ENCODE measurements at regions not wholly inside any gene's neighbourhood (a gene's known extent, or its start where the extent isn't known, plus 50 kb on each side); places are given as distances from the start of the nearest gene placed in this dataset.

- no peaks in the 10 kb centered on the region for H3K27me3 ChIP-seq (ENCODE audit: control insufficient read depth, insufficient read depth, low read length)
- TF ChIP-seq, protein P1, sequence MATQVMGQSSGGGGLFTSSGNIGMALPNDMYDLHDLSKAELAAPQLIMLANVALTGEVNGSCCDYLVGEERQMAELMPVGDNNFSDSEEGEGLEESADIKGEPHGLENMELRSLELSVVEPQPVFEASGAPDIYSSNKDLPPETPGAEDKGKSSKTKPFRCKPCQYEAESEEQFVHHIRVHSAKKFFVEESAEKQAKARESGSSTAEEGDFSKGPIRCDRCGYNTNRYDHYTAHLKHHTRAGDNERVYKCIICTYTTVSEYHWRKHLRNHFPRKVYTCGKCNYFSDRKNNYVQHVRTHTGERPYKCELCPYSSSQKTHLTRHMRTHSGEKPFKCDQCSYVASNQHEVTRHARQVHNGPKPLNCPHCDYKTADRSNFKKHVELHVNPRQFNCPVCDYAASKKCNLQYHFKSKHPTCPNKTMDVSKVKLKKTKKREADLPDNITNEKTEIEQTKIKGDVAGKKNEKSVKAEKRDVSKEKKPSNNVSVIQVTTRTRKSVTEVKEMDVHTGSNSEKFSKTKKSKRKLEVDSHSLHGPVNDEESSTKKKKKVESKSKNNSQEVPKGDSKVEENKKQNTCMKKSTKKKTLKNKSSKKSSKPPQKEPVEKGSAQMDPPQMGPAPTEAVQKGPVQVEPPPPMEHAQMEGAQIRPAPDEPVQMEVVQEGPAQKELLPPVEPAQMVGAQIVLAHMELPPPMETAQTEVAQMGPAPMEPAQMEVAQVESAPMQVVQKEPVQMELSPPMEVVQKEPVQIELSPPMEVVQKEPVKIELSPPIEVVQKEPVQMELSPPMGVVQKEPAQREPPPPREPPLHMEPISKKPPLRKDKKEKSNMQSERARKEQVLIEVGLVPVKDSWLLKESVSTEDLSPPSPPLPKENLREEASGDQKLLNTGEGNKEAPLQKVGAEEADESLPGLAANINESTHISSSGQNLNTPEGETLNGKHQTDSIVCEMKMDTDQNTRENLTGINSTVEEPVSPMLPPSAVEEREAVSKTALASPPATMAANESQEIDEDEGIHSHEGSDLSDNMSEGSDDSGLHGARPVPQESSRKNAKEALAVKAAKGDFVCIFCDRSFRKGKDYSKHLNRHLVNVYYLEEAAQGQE (IDR thresholded peaks at IDR 0.05; ENCODE audit: insufficient read depth in 1 of 2, low read depth in 2 of 2, low read length in 1 of 2): no peak
- TF ChIP-seq POLR2AphosphoS5 (IDR thresholded peaks at IDR 0.05; ENCODE audit: low read depth, low read length) (no peak), TCF7L2 (IDR thresholded peaks at IDR 0.05; ENCODE audit: low read depth, low read length) (no peak), SIN3A (IDR thresholded peaks at IDR 0.05; ENCODE audit: borderline replicate concordance, insufficient read depth, low read depth, low read length) (no peak)
- TF ChIP-seq, protein P2, sequence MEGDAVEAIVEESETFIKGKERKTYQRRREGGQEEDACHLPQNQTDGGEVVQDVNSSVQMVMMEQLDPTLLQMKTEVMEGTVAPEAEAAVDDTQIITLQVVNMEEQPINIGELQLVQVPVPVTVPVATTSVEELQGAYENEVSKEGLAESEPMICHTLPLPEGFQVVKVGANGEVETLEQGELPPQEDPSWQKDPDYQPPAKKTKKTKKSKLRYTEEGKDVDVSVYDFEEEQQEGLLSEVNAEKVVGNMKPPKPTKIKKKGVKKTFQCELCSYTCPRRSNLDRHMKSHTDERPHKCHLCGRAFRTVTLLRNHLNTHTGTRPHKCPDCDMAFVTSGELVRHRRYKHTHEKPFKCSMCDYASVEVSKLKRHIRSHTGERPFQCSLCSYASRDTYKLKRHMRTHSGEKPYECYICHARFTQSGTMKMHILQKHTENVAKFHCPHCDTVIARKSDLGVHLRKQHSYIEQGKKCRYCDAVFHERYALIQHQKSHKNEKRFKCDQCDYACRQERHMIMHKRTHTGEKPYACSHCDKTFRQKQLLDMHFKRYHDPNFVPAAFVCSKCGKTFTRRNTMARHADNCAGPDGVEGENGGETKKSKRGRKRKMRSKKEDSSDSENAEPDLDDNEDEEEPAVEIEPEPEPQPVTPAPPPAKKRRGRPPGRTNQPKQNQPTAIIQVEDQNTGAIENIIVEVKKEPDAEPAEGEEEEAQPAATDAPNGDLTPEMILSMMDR (IDR thresholded peaks at IDR 0.05): no peak
- in situ Hi-C loops (cut with HindIII; ENCODE audit: low pct_unique_long_range_greater_than_20kb, low sequenced_read_pairs): no loop called here
- no peak for DNase-seq (ENCODE audit: low read depth, low spot score)
- no peaks in the 10 kb centered on the region for H3K36me3 ChIP-seq (ENCODE audit: control insufficient read depth, insufficient read depth, low read length)
- BruUV-seq (replicated peaks): no TSS peak
- no peaks in the 10 kb centered on the region for H3K9me3 ChIP-seq (ENCODE audit: control insufficient read depth, insufficient read depth, low read depth, low read length)
- CTCF ChIA-PET: no interaction called here
- ATAC-seq: no peak
- no peaks in the 10 kb centered on the region for H3K4me1 ChIP-seq (ENCODE audit: control insufficient read depth, insufficient read depth, low read length)
- H3K27ac ChIP-seq (ENCODE audit: low read length): no peak overlapping the region
- POLR2A ChIA-PET: no interaction called here
- intact Hi-C loops (cut with micrococcal nuclease; ENCODE audit: unreplicated experiment): no loop called here
- H3K4me3 ChIP-seq (ENCODE audit: low read depth in 2 of 2, low read length in 2 of 2): no peak overlapping the region
Observed at GRCh38 chr14:84375235-84375634, 1154.7 kb upstream of the FLRT2 start.

DNA sequence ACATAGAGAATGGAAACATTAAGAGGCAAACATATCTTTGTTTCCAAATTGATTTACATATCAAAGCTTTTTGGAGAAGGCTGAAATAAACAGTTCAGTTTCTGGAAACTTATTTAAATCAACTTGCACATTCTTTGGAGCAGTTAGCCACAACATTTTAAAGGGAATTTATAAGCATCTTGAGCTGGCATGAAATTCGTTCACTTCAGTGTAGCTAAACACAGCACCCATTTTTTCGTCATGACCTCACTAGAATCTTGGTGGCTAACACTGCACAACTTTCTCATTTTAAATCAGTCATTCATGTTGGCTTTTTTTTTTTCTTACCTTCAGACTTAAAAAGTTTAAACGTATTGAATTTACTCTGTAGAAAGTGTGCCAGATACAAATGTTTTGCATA, 1139.9 kb upstream of the FLRT2 start:
- Histone ChIP-seq H3K27ac (ENCODE audit: low read length) (no peak overlapping the region), H3K27me3 (ENCODE audit: control insufficient read depth, insufficient read depth, low read length) (no peaks in the 10 kb centered on the region), H3K9me3 (ENCODE audit: control insufficient read depth, insufficient read depth, low read depth, low read length) (no peaks in the 10 kb centered on the region), H3K4me3 (ENCODE audit: low read depth in 2 of 2, low read length in 2 of 2) (no peak overlapping the region), H3K36me3 (ENCODE audit: control insufficient read depth, insufficient read depth, low read length) (no peaks in the 10 kb centered on the region), H3K4me1 (ENCODE audit: control insufficient read depth, insufficient read depth, low read length) (no peaks in the 10 kb centered on the region)
- in situ Hi-C loops (cut with HindIII; ENCODE audit: low pct_unique_long_range_greater_than_20kb, low sequenced_read_pairs): no loop called here
- POLR2A ChIA-PET: no interaction called here
- DNase-seq (ENCODE audit: low read depth, low spot score) (no peak), ATAC-seq (no peak)
- CTCF ChIA-PET: no interaction called here
- TF ChIP-seq, protein P2 (IDR thresholded peaks at IDR 0.05): no peak
- TF ChIP-seq SIN3A (IDR thresholded peaks at IDR 0.05; ENCODE audit: borderline replicate concordance, insufficient read depth, low read depth, low read length) (no peak), TCF7L2 (IDR thresholded peaks at IDR 0.05; ENCODE audit: low read depth, low read length) (no peak)
- TF ChIP-seq, protein P1 (IDR thresholded peaks at IDR 0.05; ENCODE audit: insufficient read depth in 1 of 2, low read depth in 2 of 2, low read length in 1 of 2): no peak
- intact Hi-C loops (cut with micrococcal nuclease; ENCODE audit: unreplicated experiment): no loop called here
- BruUV-seq (replicated peaks): no TSS peak
